Upper lobe of left lung (tissue), 4 donors: ENCODE measurements at regions not wholly inside any gene's neighbourhood (a gene's known extent, or its start where the extent isn't known, plus 50 kb on each side); places are given as distances from the start of the nearest gene placed in this dataset.

Experiments used
- CTCF ChIP-seq, 6 experiments: fragments of 450-650 bp in 4 of 6; fragments of 200-600 bp in 2 of 6; sonication (generic) in 2 of 6; IDR thresholded peaks; one replicate each; pipeline ENCODE4 v1.5.1; 2016 to 2019; ENCODE audit warnings: antibody characterized with exemption in 6 of 6
- POLR2A ChIP-seq, 4 donors: fragments of 450-650 bp; IDR thresholded peaks; one replicate each; pipeline ENCODE4 v1.5.1; 2016 to 2017; ENCODE audit warnings: antibody characterized with exemption in 4 of 4, mild to moderate bottlenecking in 2 of 4
- POLR2AphosphoS5 ChIP-seq, 2 donors: sonication (generic); formaldehyde crosslinking; IDR thresholded peaks; one replicate each; pipeline ENCODE4 v1.5.1; 2017; ENCODE audit warnings: antibody characterized with exemption in 2 of 2

- TF ChIP-seq CTCF (IDR thresholded peaks at IDR 0.05) (no peak), POLR2A (IDR thresholded peaks at IDR 0.05) (no peak), POLR2AphosphoS5 (IDR thresholded peaks at IDR 0.05) (no peak)
These were observed 605.4 kb upstream of the FAM174A start for GRCh38 chr5:99929806-99930135.
